GM23248 (cell line): ENCODE measurements at regions not wholly inside any gene's neighbourhood (a gene's known extent, or its start where the extent isn't known, plus 50 kb on each side); places are given as distances from the start of the nearest gene placed in this dataset.

ENCODE experiments used
- DNase-seq: peaks from one replicate; pipeline ENCODE4 v3.0.0-alpha.2; 2015
- H2AFZ ChIP-seq: fragments of 200-600 bp; sonication (generic); 2 replicates; pipeline ENCODE4 v1.6.1; 2016; ENCODE audit warnings: antibody characterized with exemption
- H3F3A ChIP-seq: fragments of 200-600 bp; sonication (generic); 2 replicates; pipeline ENCODE4 v1.6.1; 2016; ENCODE audit warnings: mild to moderate bottlenecking, antibody characterized with exemption, mixed run types; ENCODE audit not compliant: insufficient read depth
- H3K27ac ChIP-seq: fragments of 200-600 bp; sonication (generic); 2 replicates; pipeline ENCODE4 v1.5.1; 2016; ENCODE audit warnings: mild to moderate bottlenecking
- H3K27me3 ChIP-seq: fragments of 200-600 bp; sonication (generic); replicated peaks from 2 replicates; pipeline ENCODE4 v1.6.1; 2016; ENCODE audit warnings: mild to moderate bottlenecking; ENCODE audit not compliant: insufficient read depth
- H3K36me3 ChIP-seq: fragments of 200-600 bp; sonication (generic); 2 replicates; pipeline ENCODE4 v1.6.1; 2016; ENCODE audit warnings: low read depth, mild to moderate bottlenecking
- H3K4me1 ChIP-seq: fragments of 200-600 bp; sonication (generic); 2 replicates; pipeline ENCODE4 v1.6.1; 2016; ENCODE audit warnings: mild to moderate bottlenecking; ENCODE audit not compliant: insufficient read depth
- H3K4me2 ChIP-seq: fragments of 200-600 bp; sonication (generic); one replicate; pipeline ENCODE4 v1.6.1; 2016; ENCODE audit warnings: mild to moderate bottlenecking; ENCODE audit not compliant: unreplicated experiment
- H3K4me3 ChIP-seq: fragments of 200-600 bp; sonication (generic); 2 replicates; pipeline ENCODE4 v1.5.1; 2016; ENCODE audit warnings: mild to moderate bottlenecking
- H3K79me2 ChIP-seq: fragments of 200-600 bp; sonication (generic); 2 replicates; pipeline ENCODE4 v1.6.1; 2016; ENCODE audit warnings: mild to moderate bottlenecking; ENCODE audit not compliant: insufficient read depth
- H3K9ac ChIP-seq: fragments of 200-600 bp; sonication (generic); 2 replicates; pipeline ENCODE4 v1.6.1; 2016; ENCODE audit warnings: mild to moderate bottlenecking
- H3K9me2 ChIP-seq: fragments of 200-600 bp; sonication (generic); 2 replicates; pipeline ENCODE4 v1.6.1; 2016; ENCODE audit warnings: mixed run types, mild to moderate bottlenecking, moderate library complexity; ENCODE audit not compliant: insufficient read depth
- H3K9me3 ChIP-seq: fragments of 200-600 bp; sonication (generic); one replicate; pipeline ENCODE4 v1.6.1; 2017; ENCODE audit warnings: low read depth
- H4K20me1 ChIP-seq: fragments of 200-600 bp; sonication (generic); 2 replicates; pipeline ENCODE4 v1.6.0; 2016; ENCODE audit not compliant: insufficient read depth
- EZH2 ChIP-seq: fragments of 200-600 bp; sonication (generic); IDR thresholded peaks from 2 replicates; pipeline ENCODE4 v1.6.1; 2018; ENCODE audit warnings: antibody characterized with exemption, mild to moderate bottlenecking; ENCODE audit not compliant: insufficient read depth, poor library complexity, severe bottlenecking
- EZH2phosphoT487 ChIP-seq: fragments of 200-600 bp; sonication (generic); IDR thresholded peaks from 2 replicates; pipeline ENCODE4 v1.6.1; 2018; ENCODE audit warnings: antibody characterized with exemption, moderate library complexity, mild to moderate bottlenecking, low read depth; ENCODE audit not compliant: insufficient read depth
- WGBS, 2 experiments: methylation state at CpG; one replicate each; pipeline ENCODE4 v1.1.6; 2015 to 2017; ENCODE audit warnings: low lambda C conversion rate in 2 of 2, low coverage in 1 of 2; ENCODE audit errors: missing lambda C conversion rate in 2 of 2; 5-methylcytosine and 5-hydroxymethylcytosine counted together
- in situ Hi-C: fragments of 300-500 bp; cut with MboI; formaldehyde crosslinking; loops from 2 replicates; pipeline ENCODE4 v1.15.0; 2020

DNA sequence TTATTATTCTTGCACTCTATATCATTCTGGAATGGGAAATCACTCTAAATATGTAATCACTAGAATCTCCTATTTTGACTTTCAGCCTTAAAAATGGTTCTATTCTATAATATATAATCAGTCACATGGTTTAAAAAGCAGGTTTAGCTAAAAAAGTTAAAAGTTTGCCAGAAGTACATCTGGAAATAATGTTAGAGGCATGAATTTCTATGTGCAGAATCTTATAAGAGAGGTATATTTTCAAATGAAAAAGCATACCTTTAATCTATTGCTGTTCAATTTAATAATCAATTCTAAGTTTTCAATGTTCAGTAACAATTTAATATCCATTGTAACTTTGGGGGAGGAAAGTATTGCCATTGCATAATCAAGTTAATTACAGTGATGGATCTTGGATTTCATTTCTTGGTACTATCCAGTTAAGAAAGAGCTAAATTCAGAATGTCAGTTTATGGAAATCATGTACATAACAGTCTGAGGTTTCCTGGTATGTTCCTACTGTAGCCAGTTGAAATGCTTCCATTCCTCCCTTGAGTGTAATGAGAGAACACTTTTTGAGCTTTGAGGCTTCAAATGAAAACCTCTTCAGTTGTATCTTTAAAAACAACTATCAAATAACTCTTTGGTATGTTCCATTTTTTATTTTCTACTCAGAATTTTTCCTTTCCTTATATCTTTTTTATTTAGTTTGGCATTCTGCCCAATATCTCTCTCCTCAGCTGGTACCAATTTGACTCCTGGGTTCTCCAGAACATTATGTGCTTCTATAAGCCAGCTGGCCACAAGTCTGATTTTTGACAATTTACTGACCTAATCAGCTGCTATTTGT is 175.7 kb upstream of the COL11A1 start:
- Histone ChIP-seq H3K4me2 (no peak overlapping the region), H3K27ac (no peak overlapping the region), H3K79me2 (no peaks in the 10 kb centered on the region), H3K9ac (no peak overlapping the region), H3F3A (no peaks in the 10 kb centered on the region), H4K20me1 (no peaks in the 10 kb centered on the region), H3K4me3 (no peak overlapping the region), H3K4me1 (0 out of 2 replicates have a peak, but pooled peaks cover 4% of the 10 kb centered on the region), H3K27me3 (no peaks in the 10 kb centered on the region), H2AFZ (no peak overlapping the region), H3K9me2 (no peaks in the 10 kb centered on the region), H3K36me3 (no peaks in the 10 kb centered on the region), H3K9me3 (no peaks in the 10 kb centered on the region)
- TF ChIP-seq EZH2 (no peak), EZH2phosphoT487 (no peak)
- peak; percentile 31 for DNase-seq
- in situ Hi-C loops: no loop called here

DNA sequence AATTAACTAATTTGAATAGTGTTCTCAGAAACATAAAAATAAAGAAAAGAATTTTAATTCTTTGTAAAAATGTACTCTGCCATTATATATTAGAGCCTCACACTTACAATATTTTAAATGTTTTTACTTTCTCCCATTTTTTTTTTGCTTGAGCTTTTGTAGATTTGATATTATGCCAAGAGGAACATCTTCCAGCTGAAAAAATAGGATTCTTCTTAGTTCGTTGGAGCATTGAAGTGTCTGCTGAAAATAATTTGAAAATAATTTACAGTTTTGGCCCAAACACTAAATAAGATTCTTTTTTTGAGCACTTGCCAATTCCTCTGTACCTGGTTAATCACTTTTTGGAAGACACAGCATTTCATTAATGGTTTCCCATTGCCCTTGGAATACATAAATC is 175.0 kb upstream of the COL11A1 start:
- no peak for DNase-seq
- Histone ChIP-seq H3K4me3 (no peak overlapping the region), H3K79me2 (no peaks in the 10 kb centered on the region), H2AFZ (no peak overlapping the region), H3K27ac (no peak overlapping the region), H3K4me2 (no peak overlapping the region), H3K9me2 (no peaks in the 10 kb centered on the region), H3K4me1 (0 out of 2 replicates have a peak, but pooled peaks cover 4% of the 10 kb centered on the region), H3K9me3 (no peaks in the 10 kb centered on the region), H3K9ac (no peak overlapping the region), H4K20me1 (no peaks in the 10 kb centered on the region), H3F3A (no peaks in the 10 kb centered on the region), H3K36me3 (no peaks in the 10 kb centered on the region), H3K27me3 (no peaks in the 10 kb centered on the region)
- TF ChIP-seq EZH2phosphoT487 (no peak), EZH2 (no peak)
- 8 to 12% methylated on average over 1 of the region's 1 CpG for WGBS, 2 experiments
- in situ Hi-C loops: no loop called here

DNA sequence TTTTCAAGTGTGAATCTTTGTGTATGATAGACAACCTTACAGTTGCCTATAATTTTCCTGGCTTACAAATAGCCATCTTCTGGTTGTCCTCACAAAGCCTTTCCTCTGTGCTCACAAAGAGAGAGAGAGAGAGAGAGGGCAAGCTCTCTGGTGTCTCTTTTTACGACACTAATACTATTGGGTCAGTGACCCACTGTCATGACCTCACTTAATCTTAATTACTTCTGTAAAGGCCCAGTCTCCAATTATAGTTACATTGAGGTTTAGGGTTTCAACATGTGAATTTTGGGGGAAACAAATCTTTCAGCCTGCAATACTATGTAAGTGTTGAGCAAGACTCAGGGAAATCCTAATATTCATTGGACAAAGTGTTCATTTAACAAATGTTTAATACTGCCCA is 167.4 kb upstream of the COL11A1 start:
- Histone ChIP-seq H3K27me3 (no peaks in the 10 kb centered on the region), H3K36me3 (no peaks in the 10 kb centered on the region), H3K9me3 (no peaks in the 10 kb centered on the region), H2AFZ (0 out of 2 replicates have a peak overlapping the region, but pooled peaks have one; percentile 18), H3F3A (no peaks in the 10 kb centered on the region), H3K9ac (no peak overlapping the region), H3K27ac (no peak overlapping the region), H3K4me3 (no peak overlapping the region), H3K79me2 (no peaks in the 10 kb centered on the region), H3K9me2 (no peaks in the 10 kb centered on the region), H4K20me1 (no peaks in the 10 kb centered on the region), H3K4me1 (0 out of 2 replicates have a peak, but pooled peaks cover 4% of the 10 kb centered on the region), H3K4me2 (no peak overlapping the region)
- DNase-seq: no peak
- 21 to 23% methylated on average over 1 of the region's 1 CpG for WGBS, 2 experiments
- in situ Hi-C loops: no loop called here
- TF ChIP-seq EZH2 (no peak), EZH2phosphoT487 (no peak)

DNA sequence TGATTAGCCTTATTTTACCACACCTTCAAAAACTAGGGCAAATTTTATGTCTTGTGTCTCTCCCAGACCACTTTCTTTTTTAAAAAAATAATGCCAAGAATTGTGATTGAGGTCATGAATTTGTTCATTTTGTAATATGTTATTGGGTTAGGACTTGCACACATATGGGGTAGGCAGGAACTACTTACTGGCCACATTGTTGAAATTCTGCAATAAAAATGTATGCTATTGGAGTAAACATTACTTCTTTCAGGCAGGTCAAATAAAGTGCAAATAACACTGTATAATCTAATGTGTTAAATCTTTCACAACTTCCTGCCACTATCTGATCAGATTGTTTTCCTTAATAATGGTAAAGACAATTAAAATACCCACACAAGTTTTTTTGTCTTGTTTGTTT is 166.6 kb upstream of the COL11A1 start:
- Histone ChIP-seq H3K9me3 (no peaks in the 10 kb centered on the region), H3K36me3 (no peaks in the 10 kb centered on the region), H3K79me2 (no peaks in the 10 kb centered on the region), H3K4me2 (no peak overlapping the region), H3K27me3 (no peaks in the 10 kb centered on the region), H3F3A (no peaks in the 10 kb centered on the region), H2AFZ (no peak overlapping the region; the same call in 1 of the 2 replicates), H4K20me1 (no peaks in the 10 kb centered on the region), H3K9ac (no peak overlapping the region), H3K4me1 (0 out of 2 replicates have a peak, but pooled peaks cover 4% of the 10 kb centered on the region), H3K27ac (no peak overlapping the region), H3K4me3 (no peak overlapping the region), H3K9me2 (no peaks in the 10 kb centered on the region)
- TF ChIP-seq EZH2: no peak
- no peak for TF ChIP-seq EZH2phosphoT487
- in situ Hi-C loops: no loop called here
- DNase-seq: no peak
